ENCODE measurements at regions not wholly inside any gene's neighbourhood (a gene's known extent, or its start where the extent isn't known, plus 50 kb on each side); places are given as distances from the start of the nearest gene placed in this dataset.

GRCh38 chr4:147173797-147174432 lies 228.3 kb upstream of the TTC29 start:
- TF ChIP-seq POLR2AphosphoS5 (IDR thresholded peaks at IDR 0.05; ENCODE audit: borderline replicate concordance, low read depth, low read length) (no peak), EZH2 (IDR thresholded peaks at IDR 0.05) (no peak), FOXP2 (optimal IDR thresholded peaks at IDR 0.05; ENCODE audit: control extremely low read depth, extremely low read length, insufficient read depth) (no peak)
